ENCODE measurements at regions not wholly inside any gene's neighbourhood (a gene's known extent, or its start where the extent isn't known, plus 50 kb on each side); places are given as distances from the start of the nearest gene placed in this dataset.
"Not testable (repeated sequence)": the region's sequence is repeated elsewhere in the genome, so short reads cannot be mapped to it uniquely, and the experiment has no call there.

GRCh38 chr10:2410049-2410448, 657.3 kb upstream of the PFKP start:
- DNase-seq: no peak

- no peak for DNase-seq
Observed at GRCh38 chr10:2401459-2401858, 664.1 kb upstream of the ADARB2 start.

GRCh38 chr10:2399482-2399881, 662.2 kb upstream of the ADARB2 start:
- no peak for DNase-seq

DNA sequence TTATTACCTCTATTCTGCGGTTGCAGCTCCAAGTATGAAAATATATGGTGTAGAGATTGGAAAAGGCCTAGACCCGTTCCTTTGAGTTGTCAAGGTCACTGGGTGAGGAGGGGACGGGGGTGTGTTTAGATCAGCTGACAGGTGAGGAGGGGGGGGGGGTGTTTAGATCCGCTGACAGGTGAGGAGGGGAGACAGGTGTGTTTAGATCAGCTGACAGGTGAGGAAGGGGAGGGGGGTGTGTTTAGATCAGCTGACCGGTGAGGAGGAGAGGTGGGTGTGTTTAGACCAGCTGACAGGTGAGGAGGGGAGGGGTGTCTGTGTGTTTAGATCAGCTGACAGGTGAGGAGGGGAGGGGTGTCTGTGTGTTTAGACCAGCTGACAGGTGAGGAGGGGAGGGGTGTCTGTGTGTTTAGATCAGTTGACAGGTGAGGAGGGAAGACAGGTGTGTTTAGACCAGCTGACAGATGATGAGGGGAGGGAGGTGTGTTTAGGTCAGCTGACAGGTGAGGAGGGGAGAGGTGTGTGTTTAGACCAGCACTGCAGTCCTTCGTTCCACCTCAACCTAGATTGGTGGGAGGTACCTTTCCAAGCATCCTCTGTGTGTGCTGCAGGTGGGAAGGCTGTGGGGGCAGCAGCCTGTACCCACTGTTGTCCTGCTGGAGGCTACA, 655.0 kb upstream of the ADARB2 start:
- no peak for DNase-seq

DNA sequence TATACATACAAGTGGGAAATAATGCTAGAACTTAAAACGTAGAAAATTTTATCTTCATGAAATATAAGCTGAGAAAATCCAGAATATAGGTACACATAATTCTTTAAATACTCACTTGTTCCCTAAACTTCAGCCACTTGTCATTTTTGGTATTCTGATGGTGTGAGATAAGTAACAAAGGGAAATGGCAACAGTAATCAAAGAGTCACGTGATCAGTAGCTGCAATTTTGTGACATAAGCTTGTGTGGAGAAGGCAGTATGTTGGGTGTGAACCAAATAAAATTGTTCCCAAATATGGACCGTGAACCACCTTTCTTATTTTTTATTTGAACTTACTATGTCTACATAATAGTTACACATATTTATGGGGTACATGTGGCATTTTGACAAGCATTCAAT, 650.3 kb upstream of the ADARB2 start:
- DNase-seq: no peak

DNA sequence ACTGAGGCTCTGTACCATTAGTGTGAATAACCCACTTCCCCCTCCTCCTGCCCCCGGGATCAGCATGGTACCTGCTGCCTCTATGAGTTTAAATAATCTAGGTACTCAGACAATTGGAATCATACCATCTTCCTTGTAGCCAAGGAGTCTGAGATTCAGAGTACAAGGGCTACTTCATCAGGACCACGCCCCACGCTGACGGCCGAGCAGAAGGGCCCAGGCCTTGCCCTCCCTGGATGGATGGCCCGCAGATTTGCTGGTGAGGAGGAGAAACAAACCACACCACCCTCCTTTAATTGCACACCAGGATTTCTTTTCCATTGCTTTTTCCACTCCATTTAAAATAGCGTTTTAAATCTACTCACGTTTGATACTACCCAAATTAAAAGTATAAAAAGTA, 649.9 kb upstream of the ADARB2 start:
- DNase-seq: no peak

GRCh38 chr10:2380218-2380617, 642.9 kb upstream of the ADARB2 start:
- no peak for DNase-seq

DNA sequence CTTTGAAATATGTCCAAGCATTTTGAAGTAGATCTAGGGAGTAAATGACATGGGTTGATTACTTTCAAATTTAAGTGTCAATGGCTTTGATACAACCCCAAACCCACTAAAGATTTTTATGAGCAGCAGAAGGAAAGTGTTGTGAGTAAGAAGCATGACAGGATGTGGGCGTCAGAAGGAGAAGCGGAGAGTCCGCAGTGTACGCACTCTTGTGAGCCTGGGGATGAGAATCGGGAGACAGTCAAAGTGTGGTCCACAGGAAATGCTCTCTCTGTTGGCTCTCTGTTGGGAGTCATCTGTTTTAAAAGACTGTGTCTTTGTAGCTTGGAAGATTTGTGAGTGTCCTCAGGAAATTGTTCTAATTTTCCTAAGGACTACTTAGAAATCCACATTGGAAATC, 629.8 kb upstream of the ADARB2 start:
- no peak for DNase-seq

DNA sequence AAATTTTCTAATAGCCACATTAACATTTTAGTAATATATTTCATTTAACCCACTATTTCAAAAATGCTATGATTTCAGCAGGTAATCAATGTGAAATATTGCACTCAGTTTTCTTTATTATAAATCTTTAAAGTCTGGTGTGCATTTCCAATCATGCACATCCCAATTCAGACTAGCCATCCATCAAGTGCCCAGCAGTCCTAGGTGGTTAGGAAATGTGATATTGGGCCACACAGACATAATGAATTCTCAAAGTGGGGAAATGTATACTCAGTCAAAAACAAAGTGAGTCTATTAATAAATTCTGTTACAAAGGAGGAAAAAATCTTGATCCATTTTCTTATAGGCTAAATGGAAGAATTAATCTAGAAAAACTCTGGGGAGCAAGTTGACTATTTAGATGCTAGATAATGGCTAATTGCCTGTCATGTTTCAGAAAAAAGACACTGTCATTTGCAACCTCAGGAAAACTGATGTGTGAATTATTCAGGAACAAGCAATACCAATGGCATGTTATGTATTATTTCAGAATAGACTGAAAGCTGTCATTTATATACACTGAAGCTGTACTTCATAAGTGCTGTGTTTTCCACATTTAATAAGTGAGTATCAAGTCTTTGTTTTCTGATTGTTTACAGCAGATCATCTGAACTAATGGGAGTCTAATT, 629.1 kb upstream of the ADARB2 start:
- DNase-seq: no peak

DNA sequence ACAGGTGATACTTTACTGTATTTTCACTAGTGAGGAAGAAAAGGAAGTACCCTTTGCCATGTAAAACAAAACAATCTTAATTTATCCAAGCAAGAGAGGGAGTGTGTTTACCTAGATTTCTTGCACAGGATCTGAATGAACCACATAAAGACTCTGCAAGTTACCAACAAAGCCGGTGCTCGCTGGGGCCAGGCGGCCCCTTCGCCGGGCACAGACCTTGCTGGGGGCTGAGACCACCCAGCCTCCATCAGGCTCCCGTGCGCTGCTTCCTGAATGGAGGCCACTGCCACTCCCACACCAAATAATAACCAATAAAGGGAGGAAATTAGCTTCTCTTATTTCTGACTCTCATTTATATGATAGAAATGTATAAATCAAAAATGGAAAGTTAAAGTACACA, 625.0 kb upstream of the ADARB2 start:
- DNase-seq: no peak

- no peak for DNase-seq
Observed at GRCh38 chr10:2358586-2358985, 621.3 kb upstream of the ADARB2 start.

GRCh38 chr10:2356670-2357069, 619.3 kb upstream of the ADARB2 start:
- DNase-seq: no peak

- no peak for DNase-seq
Observed at GRCh38 chr10:2351566-2351965, 614.2 kb upstream of the ADARB2 start.

GRCh38 chr10:2342206-2342605, 604.9 kb upstream of the ADARB2 start:
- DNase-seq: peak; percentile 83

- DNase-seq: peak; percentile 62
Observed at GRCh38 chr10:2340831-2341647, 603.7 kb upstream of the ADARB2 start.

GRCh38 chr10:2335626-2336025, 598.3 kb upstream of the ADARB2 start:
- no peak for DNase-seq

- DNase-seq: no peak
Observed at GRCh38 chr10:2334575-2334974, 597.2 kb upstream of the ADARB2 start.

GRCh38 chr10:2329082-2329481, 591.8 kb upstream of the ADARB2 start:
- DNase-seq: no peak

GRCh38 chr10:2326411-2326810, 589.1 kb upstream of the ADARB2 start:
- DNase-seq: no peak

DNA sequence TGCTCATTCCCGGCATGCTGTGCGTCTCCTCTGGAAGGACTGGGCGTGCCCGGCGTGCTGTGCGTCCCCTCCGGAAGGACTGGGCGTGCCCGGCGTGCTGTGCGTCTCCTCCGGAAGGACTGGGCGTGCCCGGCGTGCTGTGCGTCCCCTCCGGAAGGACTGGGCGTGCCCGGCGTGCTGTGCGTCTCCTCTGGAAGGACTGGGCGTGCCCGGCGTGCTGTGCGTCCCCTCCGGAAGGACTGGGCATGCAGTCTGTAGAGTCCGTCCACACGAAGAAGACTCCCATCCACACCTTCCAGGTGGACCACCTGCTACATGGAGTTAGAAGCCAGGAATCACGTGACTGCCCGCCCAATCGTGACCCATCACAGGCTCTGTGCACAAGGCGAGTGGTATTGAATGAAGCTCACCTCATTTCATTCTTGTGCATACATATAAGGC, 577.7 kb upstream of the ADARB2 start:
- not testable (repeated sequence) for DNase-seq

DNA sequence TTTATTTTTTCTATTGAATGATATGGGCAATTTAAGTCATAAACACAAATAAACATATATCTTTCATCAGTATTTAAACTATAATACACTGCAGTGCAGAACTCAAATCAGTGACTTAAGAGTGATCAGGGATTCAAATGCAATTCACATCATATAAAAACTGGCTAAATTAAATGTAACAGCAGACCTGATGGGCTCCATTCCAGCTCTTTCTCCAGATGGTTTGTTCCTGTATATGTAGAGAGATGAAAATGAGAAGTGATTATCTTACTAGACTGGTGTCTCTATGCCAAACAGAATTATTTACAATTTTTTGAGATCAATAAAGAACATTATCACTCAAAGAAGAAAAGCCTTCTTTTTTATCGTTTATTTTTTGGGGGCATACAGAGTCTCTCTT, 568.8 kb upstream of the ADARB2 start:
- peak; percentile 34 for DNase-seq

DNA sequence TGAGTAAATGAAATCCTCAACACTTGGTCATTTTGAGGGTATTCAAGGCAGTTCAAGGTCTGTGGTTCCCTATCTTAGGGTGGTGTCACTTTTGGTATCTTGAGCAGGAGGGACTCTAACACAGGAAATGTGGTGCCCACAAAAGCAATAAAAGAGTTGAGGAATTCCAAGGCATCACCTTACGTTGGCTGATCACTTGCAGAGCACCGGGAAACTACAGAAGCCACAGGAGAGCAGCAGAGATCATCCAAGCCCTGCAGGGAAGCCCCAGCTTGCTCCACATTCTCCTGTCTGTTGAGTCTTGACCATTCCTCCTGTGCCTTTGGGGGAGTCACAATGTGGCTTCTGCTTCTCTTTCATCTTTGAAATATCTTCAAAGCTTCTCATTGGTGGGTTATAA, 565.8 kb upstream of the ADARB2 start:
- DNase-seq: no peak

- DNase-seq: no peak
Observed at GRCh38 chr10:2301227-2301626, 563.9 kb upstream of the ADARB2 start.

DNA sequence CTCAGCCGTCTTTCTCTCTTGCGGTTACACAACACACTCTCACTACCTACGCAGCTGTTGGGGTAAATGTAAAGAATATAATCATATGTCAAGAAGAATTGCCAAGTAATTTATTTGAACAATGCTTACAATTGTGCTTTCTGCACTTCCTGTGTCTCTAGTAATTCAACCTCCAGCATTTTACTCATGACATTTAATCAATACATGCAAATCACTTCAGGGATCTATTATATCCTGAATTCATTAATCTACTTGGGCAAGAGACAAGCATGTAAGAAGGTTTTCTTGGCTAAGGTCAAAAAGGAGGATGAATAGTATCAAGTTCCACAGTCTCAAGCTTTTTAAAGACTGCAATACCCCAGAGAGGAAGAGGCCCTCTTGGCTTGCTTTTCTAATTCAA, 562.9 kb upstream of the ADARB2 start:
- peak; percentile 67 for DNase-seq
